A172 (cell line): ENCODE measurements at regions not wholly inside any gene's neighbourhood (a gene's known extent, or its start where the extent isn't known, plus 50 kb on each side); places are given as distances from the start of the nearest gene placed in this dataset.

Source experiments
- DNase-seq: peaks from one replicate; pipeline ENCODE4 v3.0.0-alpha.2; 2015; ENCODE audit warnings: low spot score

GRCh38 chr9:16092142-16093091, 539.6 kb downstream of the CCDC171 start:
- DNase-seq: no peak

DNA sequence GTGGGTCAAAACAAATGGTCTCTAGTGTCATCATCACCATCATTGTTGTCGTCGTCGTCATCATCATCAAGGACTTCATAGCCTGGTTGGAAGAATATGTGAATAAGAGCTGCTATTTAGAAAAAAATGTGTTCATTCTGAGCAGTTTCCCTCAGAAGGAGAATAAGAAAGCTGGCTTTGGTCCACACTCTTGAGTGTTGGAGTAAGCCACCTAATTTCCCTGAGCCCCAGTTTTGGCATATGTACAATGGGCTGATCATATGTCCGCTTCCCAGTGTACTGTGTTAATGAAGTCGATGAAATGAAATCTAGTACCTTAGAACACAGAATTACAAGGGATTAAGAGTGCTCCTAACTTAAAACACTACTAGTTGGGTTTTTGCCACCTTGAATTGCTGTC, 545.5 kb downstream of the CCDC171 start:
- DNase-seq: no peak

DNA sequence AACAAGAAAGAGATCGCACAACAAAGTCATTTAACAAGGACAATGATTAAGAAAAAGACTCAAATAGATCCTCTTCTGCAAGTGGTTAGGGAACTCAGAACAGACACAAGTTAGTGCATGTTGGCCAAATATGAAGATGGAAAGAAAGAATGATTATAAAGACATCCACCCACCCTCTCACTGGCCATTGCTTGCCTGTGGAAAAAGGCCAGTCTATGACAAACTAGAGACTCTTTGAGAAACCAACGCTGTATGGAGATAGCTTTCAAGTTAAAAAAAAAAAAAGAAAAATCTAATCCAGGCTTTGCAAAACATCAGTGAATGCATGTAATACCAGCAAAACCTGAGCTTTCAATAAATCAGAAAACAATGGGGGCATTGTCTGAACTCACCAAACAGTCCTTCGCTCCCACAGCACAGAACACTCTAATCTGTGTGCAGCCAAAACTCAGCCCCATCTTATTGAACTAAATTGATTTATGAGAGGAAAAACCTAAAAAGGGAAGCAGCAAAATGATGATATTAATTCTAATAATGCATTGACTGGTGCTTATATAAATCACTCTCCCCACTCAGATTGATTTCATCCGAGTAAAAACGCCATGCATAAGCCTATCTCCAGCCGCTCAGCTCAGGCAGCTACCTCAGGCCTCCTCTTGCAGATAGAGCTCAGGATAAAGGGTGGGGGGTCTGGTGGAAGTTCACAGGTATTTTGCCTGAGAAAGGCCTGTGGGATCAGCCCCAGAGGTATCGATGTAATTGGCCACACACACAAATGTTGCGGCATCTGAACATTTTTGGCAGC, 547.1 kb downstream of the CCDC171 start:
- no peak for DNase-seq

DNA sequence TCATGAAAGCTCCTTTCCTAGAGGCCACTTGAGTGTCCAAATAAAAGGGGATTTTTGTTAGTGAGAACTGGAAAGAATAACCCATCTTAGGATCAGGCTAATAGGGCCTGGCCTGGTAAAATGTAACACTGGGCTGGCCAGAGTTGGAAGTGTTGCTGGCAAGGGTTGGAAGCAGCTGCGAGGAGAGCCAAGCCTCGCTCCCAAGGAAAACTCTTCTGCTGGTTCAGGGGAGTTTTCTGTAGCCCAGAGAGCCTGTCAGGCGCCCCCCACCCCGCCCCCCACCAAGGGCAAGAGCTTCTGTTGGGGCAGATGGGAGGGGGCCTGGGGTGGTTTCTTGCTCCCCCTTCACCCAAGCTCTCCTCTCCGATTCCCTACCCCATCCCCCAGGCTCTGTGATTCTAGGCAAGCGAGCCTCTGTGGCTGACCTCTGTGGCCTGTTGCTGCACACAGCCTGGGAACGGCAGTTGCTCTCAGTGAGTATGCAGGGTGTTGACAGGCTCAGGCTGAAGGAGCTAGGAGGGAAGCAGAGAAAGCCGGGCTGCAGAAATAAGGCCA, 547.8 kb downstream of the CCDC171 start:
- DNase-seq: no peak

DNA sequence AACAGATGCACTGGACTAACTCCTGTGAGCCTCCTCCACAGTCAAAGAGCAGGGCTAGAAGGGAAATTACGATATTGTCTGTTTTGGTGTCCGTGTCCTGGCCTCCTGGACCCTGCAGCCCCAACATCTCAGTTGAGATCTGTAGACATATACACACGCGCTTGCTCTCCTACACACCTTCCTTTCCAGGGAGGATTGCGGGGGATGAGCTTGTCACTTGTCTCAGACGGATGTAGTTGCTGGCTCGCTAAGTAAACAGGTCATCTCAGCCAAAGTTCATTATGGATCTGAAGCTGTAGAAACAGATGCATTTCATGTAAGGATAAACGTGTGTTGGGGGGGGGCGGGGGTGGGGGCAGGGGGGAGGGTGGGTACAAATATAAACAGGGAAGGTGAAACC, 549.3 kb downstream of the CCDC171 start:
- no peak for DNase-seq

DNA sequence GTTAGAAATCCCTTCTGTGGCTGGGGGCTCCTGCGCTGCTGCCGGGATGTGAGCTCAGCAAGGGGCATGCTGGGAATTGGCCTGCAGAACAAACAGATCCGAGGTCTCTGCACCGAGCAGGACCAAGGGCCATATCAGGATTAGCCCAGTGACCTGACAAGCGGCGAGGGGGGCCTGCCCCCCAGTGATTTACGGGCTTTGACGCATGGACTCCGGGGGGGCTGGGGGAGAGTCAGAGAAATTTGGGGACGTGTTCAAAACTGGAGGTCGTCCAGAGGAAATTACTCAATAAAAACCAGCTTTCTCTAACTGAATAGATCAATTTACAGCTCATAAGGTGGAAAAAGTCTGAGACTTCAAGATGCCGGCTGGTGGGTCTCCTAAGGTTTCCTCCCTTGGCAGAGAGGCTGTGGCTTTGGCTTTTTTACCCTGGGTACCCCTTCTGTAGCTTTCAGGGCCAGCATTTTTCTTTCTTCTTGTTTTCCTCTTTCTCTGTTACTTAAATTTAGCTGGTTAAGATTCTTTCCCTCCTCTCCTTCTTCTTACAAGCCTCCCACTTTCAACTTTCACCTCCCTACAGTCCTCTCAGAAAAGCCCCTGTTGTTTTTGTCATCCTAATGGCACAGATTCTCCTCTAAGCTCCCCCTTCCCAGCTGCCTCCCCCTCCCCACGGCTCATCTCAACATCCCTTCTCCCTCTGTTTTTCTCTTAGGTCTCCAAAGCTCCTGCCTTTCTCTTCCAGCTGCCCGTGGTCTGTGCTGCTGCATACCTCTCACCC, 551.0 kb downstream of the CCDC171 start:
- DNase-seq: no peak

GRCh38 chr9:16105168-16106020, 552.6 kb downstream of the CCDC171 start:
- no peak for DNase-seq

DNA sequence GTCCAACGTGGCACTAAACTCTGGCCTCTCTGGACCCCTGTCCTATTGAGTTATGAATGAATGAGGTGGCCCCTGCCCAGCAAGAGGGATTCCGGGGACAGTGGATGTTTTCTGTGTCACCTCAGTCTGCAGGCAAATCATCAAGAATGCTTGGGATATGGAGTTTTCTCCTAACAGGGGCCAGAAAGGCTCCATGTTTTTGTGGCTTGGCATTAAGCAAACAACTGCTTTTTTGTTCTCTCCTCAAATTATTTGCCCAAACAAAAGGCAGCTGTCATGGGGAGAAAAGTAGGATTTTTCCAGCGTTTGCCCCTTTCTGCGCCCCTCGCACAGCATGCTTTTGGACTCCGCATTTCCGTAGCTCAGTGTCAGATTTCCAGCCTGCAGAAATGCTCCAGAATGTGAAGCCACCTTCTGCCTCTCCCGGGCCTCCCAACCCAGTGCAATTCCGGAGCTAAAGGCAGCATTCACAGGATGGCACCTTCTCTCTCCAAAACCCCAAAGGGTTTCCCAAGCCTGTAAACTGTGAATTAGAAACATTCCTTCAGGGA, 553.3 kb downstream of the CCDC171 start:
- no peak for DNase-seq

DNA sequence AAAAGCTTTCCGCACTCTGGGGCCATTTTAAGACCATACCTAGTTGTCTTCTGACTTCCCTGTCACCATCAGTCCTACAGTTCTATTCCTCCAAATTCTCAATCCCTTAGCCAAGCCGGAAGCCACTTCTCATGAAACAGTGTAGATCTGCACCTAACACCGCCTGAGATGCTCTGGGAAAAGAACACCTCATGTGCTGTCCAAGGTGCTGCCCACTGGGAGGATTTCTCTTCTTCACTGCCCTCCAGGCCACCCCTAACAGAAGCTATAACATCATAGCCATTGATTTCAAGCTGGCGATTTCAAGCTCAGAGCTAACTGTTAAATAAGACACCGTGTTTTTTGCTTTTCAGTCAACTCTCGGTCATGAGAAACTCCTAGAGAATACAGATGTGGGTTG, 559.3 kb downstream of the CCDC171 start:
- no peak for DNase-seq

- DNase-seq: no peak
These were observed 563.2 kb downstream of the CCDC171 start for GRCh38 chr9:16115994-16116393.

DNA sequence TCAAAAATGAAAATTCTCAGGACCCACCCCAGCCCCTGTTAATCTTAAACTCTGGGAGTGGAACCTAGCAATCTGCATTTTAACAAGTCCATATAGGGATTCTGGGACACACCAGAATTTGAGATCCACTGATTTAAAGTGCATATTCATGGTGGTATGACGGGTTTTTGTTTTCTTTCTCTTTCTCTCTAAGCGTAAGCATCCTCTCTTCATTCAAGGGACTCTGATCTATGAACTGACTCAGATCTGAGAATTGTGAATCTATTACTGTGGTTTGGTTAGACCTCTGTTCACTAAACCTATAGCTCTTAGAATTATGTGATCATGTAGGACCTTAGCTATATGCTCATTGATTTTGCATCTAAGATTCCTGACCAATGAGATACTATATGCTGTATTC, 565.2 kb downstream of the CCDC171 start:
- DNase-seq: no peak

DNA sequence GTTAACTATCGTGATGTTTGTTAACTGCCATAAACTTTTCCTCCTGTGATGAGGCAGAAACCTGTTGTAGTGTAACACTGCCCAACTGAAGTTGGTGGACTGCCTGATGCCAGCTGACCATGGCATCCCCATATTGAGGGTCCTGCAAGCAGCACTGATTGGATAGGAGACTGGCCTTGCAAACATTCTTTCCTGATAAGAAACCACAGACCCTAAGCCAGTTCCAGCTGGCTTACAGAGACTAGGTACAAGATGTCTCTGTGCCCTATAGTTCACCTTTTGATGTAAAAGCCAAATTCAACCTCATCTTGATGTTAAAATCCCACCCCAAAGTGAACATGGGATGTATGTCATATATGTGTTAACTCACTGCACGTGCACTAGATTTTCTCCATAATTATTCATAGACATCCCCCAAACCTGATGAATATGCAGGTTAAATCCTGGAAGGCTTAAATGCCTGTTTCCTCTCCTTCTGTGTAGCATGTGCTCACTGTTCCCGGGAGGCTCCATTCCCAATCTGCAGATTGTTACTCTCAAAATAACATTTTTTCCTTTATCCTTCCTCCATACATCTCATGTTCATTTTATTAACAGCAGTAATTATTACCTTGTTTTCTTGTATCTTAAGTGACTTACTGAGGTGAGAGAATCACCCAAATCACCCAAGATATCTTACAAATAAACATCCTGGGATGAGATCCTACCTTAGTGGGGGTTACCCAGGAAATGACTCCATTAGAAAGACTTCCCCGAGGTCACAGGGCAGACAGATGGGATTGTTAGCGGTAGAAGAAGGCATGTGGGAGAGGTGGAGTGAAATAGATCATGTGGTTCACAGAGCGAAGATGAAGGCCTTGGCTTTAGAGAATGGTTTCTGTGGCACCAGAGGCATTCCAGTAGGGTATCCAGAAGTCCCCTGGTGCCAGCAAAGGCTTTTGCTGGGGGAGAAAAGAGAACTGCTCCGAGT, 566.7 kb downstream of the CCDC171 start:
- peak; percentile 91 for DNase-seq

DNA sequence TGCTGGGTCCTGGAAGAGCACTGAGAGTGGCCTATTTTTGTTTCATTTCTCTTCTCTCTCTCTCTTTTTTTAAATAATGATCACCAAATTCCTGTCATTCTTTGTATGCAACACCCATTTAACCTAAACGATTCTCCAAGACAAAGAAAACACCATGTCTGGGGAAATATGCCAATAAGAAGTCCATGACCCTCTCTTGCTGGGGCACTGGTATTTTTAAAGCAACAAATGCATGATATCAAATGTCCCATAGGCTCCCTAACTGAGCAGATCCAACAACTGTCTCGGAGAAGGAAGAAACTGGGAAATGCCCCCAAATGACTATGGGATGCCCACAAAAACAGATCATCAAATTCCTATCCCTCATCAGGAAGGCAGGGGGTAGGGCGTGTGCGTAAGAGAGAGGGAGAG, 567.4 kb downstream of the CCDC171 start:
- peak; percentile 65 for DNase-seq

DNA sequence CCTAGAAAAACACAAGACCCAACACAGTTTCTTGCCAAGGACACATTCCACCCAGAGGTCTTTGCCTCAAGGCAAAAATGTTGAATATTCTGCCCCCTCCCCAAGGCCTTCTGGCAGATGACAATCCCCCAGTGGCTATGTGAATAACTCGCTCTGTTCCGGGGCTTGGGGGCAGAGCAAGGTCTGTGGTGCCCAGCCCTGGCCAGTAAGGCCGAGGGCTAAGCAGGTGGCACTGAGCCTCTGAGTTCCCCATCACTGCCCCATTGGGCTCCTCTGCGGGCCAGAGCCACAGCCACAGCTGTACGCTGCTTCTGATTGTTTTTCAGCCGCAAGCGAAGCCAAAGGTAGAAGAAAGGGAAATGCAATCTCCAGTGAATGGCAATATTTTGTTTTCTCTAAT, 567.9 kb downstream of the CCDC171 start:
- no peak for DNase-seq

- no peak for DNase-seq
These were observed 568.3 kb downstream of the CCDC171 start for GRCh38 chr9:16121168-16121567.

GRCh38 chr9:16121601-16122286, 568.9 kb downstream of the CCDC171 start:
- peak; percentile 40 for DNase-seq

GRCh38 chr9:16125629-16126028, 572.8 kb downstream of the CCDC171 start:
- DNase-seq: no peak

GRCh38 chr9:16126042-16126441, 573.2 kb downstream of the CCDC171 start:
- no peak for DNase-seq

- DNase-seq: no peak
These were observed 575.2 kb downstream of the CCDC171 start for GRCh38 chr9:16128003-16128402.
